ENCODE measurements at regions not wholly inside any gene's neighbourhood (a gene's known extent, or its start where the extent isn't known, plus 50 kb on each side); places are given as distances from the start of the nearest gene placed in this dataset.
A peak's percentile ranks its signal among the peaks of the same experiment; 100 is the strongest.

GRCh38 chr4:110824344-110824743, 201.5 kb upstream of the PITX2 start:
- DNase-seq, result no peak
- Mint-ChIP-seq H3K36me3 (no peaks in the 10 kb centered on the region), H3K4me3 (no peak overlapping the region), H3K27me3 (no peaks in the 10 kb centered on the region), H3K27ac (no peak overlapping the region), H3K9me3 (peaks cover 0 to 11% (median 4%) of the 10 kb centered on the region in 7 donors), H3K4me1 (no peaks in the 10 kb centered on the region)
- ATAC-seq (ENCODE audit: low read depth in 2 of 2), result no peak

- Mint-ChIP-seq H3K27me3 (no peaks in the 10 kb centered on the region), H3K36me3 (no peaks in the 10 kb centered on the region), H3K9me3 (peaks cover 0 to 11% (median 2%) of the 10 kb centered on the region in 7 donors), H3K4me3 (no peak overlapping the region), H3K4me1 (no peaks in the 10 kb centered on the region), H3K27ac (no peak overlapping the region)
- DNase-seq (no peak), ATAC-seq (ENCODE audit: low read depth in 2 of 2) (no peak)
Observed at GRCh38 chr4:110826656-110827055, 203.8 kb upstream of the PITX2 start.

- DNase-seq, result no peak
- H3K4me3 Mint-ChIP-seq, result no peak overlapping the region
- H3K9me3 Mint-ChIP-seq, result peaks cover 0 to 8% (median 0%) of the 10 kb centered on the region in 7 donors
- ATAC-seq (ENCODE audit: low read depth in 2 of 2), result no peak
- H3K4me1 Mint-ChIP-seq, result no peaks in the 10 kb centered on the region
- H3K27me3 Mint-ChIP-seq, result no peaks in the 10 kb centered on the region
- no peak overlapping the region for H3K27ac Mint-ChIP-seq
- no peaks in the 10 kb centered on the region for H3K36me3 Mint-ChIP-seq
Observed at GRCh38 chr4:110830461-110830860, 207.6 kb upstream of the PITX2 start.

GRCh38 chr4:110837896-110838450, 215.1 kb upstream of the PITX2 start:
- Mint-ChIP-seq H3K36me3 (no peaks in the 10 kb centered on the region), H3K9me3 (peaks cover 0 to 2% (median 0%) of the 10 kb centered on the region in 7 donors), H3K4me1 (no peaks in the 10 kb centered on the region), H3K27ac (peak overlapping the region in 1 of 6 donors; percentile 71), H3K27me3 (no peaks in the 10 kb centered on the region), H3K4me3 (no peak overlapping the region)
- ATAC-seq (ENCODE audit: low read depth in 2 of 2) (no peak), DNase-seq (no peak)

- DNase-seq, result no peak
Observed at GRCh38 chr4:110840221-110840654, 217.4 kb upstream of the PITX2 start.

GRCh38 chr4:110848787-110849186, 225.9 kb upstream of the PITX2 start:
- Mint-ChIP-seq H3K27ac (no peak overlapping the region), H3K4me1 (no peaks in the 10 kb centered on the region), H3K4me3 (no peak overlapping the region), H3K27me3 (peaks cover 0 to 7% (median 0%) of the 10 kb centered on the region in 3 donors), H3K9me3 (no peaks in the 10 kb centered on the region), H3K36me3 (no peaks in the 10 kb centered on the region)
- ATAC-seq (ENCODE audit: low read depth in 2 of 2) (no peak), DNase-seq (no peak)

More at GRCh38 chr4:110840221-110840654, 217.4 kb upstream of the PITX2 start:
- Mint-ChIP-seq H3K27me3 (no peaks in the 10 kb centered on the region), H3K9me3 (peaks cover 0 to 2% (median 0%) of the 10 kb centered on the region in 7 donors), H3K4me3 (no peak overlapping the region), H3K36me3 (no peaks in the 10 kb centered on the region), H3K27ac (no peak overlapping the region), H3K4me1 (no peaks in the 10 kb centered on the region)
- no peak for ATAC-seq (ENCODE audit: low read depth in 2 of 2)

GRCh38 chr4:110849461-110849860, 226.6 kb upstream of the PITX2 start:
- no peak overlapping the region for H3K27ac Mint-ChIP-seq
- no peak for DNase-seq
- H3K27me3 Mint-ChIP-seq, result peaks cover 0 to 7% (median 0%) of the 10 kb centered on the region in 3 donors
- no peaks in the 10 kb centered on the region for H3K4me1 Mint-ChIP-seq
- peaks cover 0 to 6% (median 2%) of the 10 kb centered on the region in 7 donors for H3K9me3 Mint-ChIP-seq
- H3K36me3 Mint-ChIP-seq, result no peaks in the 10 kb centered on the region
- H3K4me3 Mint-ChIP-seq, result no peak overlapping the region
- ATAC-seq (ENCODE audit: low read depth in 2 of 2), result no peak

GRCh38 chr4:110850461-110851442, 227.9 kb upstream of the PITX2 start:
- Mint-ChIP-seq H3K4me1 (no peaks in the 10 kb centered on the region), H3K27me3 (peaks cover 0 to 7% (median 0%) of the 10 kb centered on the region in 3 donors), H3K27ac (no peak overlapping the region), H3K4me3 (no peak overlapping the region), H3K36me3 (no peaks in the 10 kb centered on the region), H3K9me3 (peaks cover 0 to 15% (median 3%) of the 10 kb centered on the region in 7 donors)
- DNase-seq (no peak), ATAC-seq (ENCODE audit: low read depth in 2 of 2) (no peak)

GRCh38 chr4:110851989-110852388, 229.1 kb upstream of the PITX2 start:
- Mint-ChIP-seq H3K36me3 (no peaks in the 10 kb centered on the region), H3K4me3 (no peak overlapping the region), H3K27me3 (peaks cover 0 to 7% (median 0%) of the 10 kb centered on the region in 3 donors), H3K27ac (no peak overlapping the region), H3K9me3 (peaks cover 0 to 15% (median 3%) of the 10 kb centered on the region in 7 donors), H3K4me1 (no peaks in the 10 kb centered on the region)
- DNase-seq (no peak), ATAC-seq (ENCODE audit: low read depth in 2 of 2) (no peak)

GRCh38 chr4:110852793-110853192, 229.9 kb upstream of the PITX2 start:
- peaks cover 0 to 7% (median 0%) of the 10 kb centered on the region in 3 donors for H3K27me3 Mint-ChIP-seq
- H3K36me3 Mint-ChIP-seq, result no peaks in the 10 kb centered on the region
- H3K9me3 Mint-ChIP-seq, result peaks cover 0 to 15% (median 3%) of the 10 kb centered on the region in 7 donors
- no peak for DNase-seq
- no peak for ATAC-seq (ENCODE audit: low read depth in 2 of 2)
- no peak overlapping the region for H3K27ac Mint-ChIP-seq
- no peak overlapping the region for H3K4me3 Mint-ChIP-seq
- no peaks in the 10 kb centered on the region for H3K4me1 Mint-ChIP-seq

GRCh38 chr4:110853242-110853641, 230.4 kb upstream of the PITX2 start:
- ATAC-seq (ENCODE audit: low read depth in 2 of 2) (no peak), DNase-seq (no peak)
- H3K4me1 Mint-ChIP-seq, result no peaks in the 10 kb centered on the region
- peaks cover 0 to 15% (median 3%) of the 10 kb centered on the region in 7 donors for H3K9me3 Mint-ChIP-seq
- H3K4me3 Mint-ChIP-seq, result no peak overlapping the region
- peaks cover 0 to 7% (median 0%) of the 10 kb centered on the region in 3 donors for H3K27me3 Mint-ChIP-seq
- no peak overlapping the region for H3K27ac Mint-ChIP-seq
- no peaks in the 10 kb centered on the region for H3K36me3 Mint-ChIP-seq

- H3K4me1 Mint-ChIP-seq, result no peaks in the 10 kb centered on the region
- H3K27ac Mint-ChIP-seq, result no peak overlapping the region
- ATAC-seq (ENCODE audit: low read depth in 2 of 2) (no peak), DNase-seq (no peak)
- H3K36me3 Mint-ChIP-seq, result no peaks in the 10 kb centered on the region
- no peak overlapping the region for H3K4me3 Mint-ChIP-seq
- H3K27me3 Mint-ChIP-seq, result peaks cover 0 to 7% (median 0%) of the 10 kb centered on the region in 3 donors
- H3K9me3 Mint-ChIP-seq, result peaks cover 0 to 15% (median 3%) of the 10 kb centered on the region in 7 donors
Observed at GRCh38 chr4:110854021-110854678, 231.3 kb upstream of the PITX2 start.

- H3K9me3 Mint-ChIP-seq, result peaks cover 0 to 5% (median 0%) of the 10 kb centered on the region in 7 donors
- H3K4me1 Mint-ChIP-seq, result no peaks in the 10 kb centered on the region
- no peak overlapping the region for H3K4me3 Mint-ChIP-seq
- no peak for ATAC-seq (ENCODE audit: low read depth in 2 of 2)
- no peaks in the 10 kb centered on the region for H3K27me3 Mint-ChIP-seq
- no peaks in the 10 kb centered on the region for H3K36me3 Mint-ChIP-seq
- no peak overlapping the region for H3K27ac Mint-ChIP-seq
- no peak for DNase-seq
Observed at GRCh38 chr4:110860125-110860524, 237.2 kb upstream of the PITX2 start.

Measured in naive B cell (primary cell).